Mesendoderm (in vitro differentiated cells): ENCODE measurements at regions not wholly inside any gene's neighbourhood (a gene's known extent, or its start where the extent isn't known, plus 50 kb on each side); places are given as distances from the start of the nearest gene placed in this dataset. TPM values are rescaled to one million over a fixed set of nuclear protein-coding genes. Genes with fewer than 3 reads are reported as not detected.

Source experiments
- small RNA-seq: library from polyadenylated mRNA; stranded (forward); fragments of <200 nt; extraction: miRNeasy Mini kit (QIAGEN cat#:217004); gene quantifications from one replicate; pipeline ENCODE3, GENCODE V24; 2013; ENCODE audit not compliant: insufficient read depth

Small RNAs in the stretch of these regions (small RNA-seq; reads per million reads assigned to genes)
- gene AL162151.2 (not detected), gene RN7SL714P (not detected)
